WTC11 (cell line): ENCODE measurements at regions not wholly inside any gene's neighbourhood (a gene's known extent, or its start where the extent isn't known, plus 50 kb on each side); places are given as distances from the start of the nearest gene placed in this dataset.

Source experiments
- ATAC-seq: fragments of 200-7000 bp; cut with Tn5 transposase; 2 replicates; pipeline ENCODE4 v1.10.0; 2021; ENCODE audit warnings: mild to moderate bottlenecking, moderate library complexity
- CTCF ChIA-PET: fragments of 300-600 bp; sonication (Branson Sonifier 250); formaldehyde crosslinking; loops from one replicate; lab custom pipeline; 2021; ENCODE audit warnings: antibody characterized with exemption; lab: Charles Lee
- POLR2A ChIA-PET: fragments of 350-600 bp; sonication (Branson Sonifier 250); formaldehyde crosslinking; loops from one replicate; lab custom pipeline; 2021; ENCODE audit warnings: antibody characterized with exemption; lab: Charles Lee
- DNase-seq: peaks from one replicate; pipeline ENCODE4 v3.0.0; 2021; ENCODE audit warnings: low spot score
- H3K27ac Mint-ChIP-seq: 2 replicates; pipeline ENCODE4 v1.8.0; 2021; ENCODE audit warnings: mixed read lengths
- H3K27me3 Mint-ChIP-seq: 2 replicates; pipeline ENCODE4 v1.8.0; 2021; ENCODE audit warnings: low read depth, mild to moderate bottlenecking, moderate library complexity, mixed read lengths
- H3K36me3 Mint-ChIP-seq: 2 replicates; pipeline ENCODE4 v1.8.0; 2021; ENCODE audit warnings: mixed read lengths
- H3K4me1 Mint-ChIP-seq: 2 replicates; pipeline ENCODE4 v1.8.0; 2022; ENCODE audit warnings: mixed read lengths
- H3K4me3 Mint-ChIP-seq: 2 replicates; pipeline ENCODE4 v1.8.0; 2021; ENCODE audit warnings: mild to moderate bottlenecking, moderate library complexity, mixed read lengths
- H3K9me3 Mint-ChIP-seq: 2 replicates; pipeline ENCODE4 v1.8.0; 2021; ENCODE audit warnings: mixed read lengths
- AFF4 ChIP-seq: sonication (generic); formaldehyde crosslinking; IDR thresholded peaks from 2 replicates; pipeline ENCODE4 v1.8.1; 2023; ENCODE audit warnings: mild to moderate bottlenecking, missing genetic modification reagents, borderline replicate concordance
- CTCF ChIP-seq: fragments of 200-600 bp; IDR thresholded peaks from 2 replicates; pipeline ENCODE4 v1.8.0; 2022; ENCODE audit warnings: antibody characterized with exemption
- GABPB1 ChIP-seq: sonication (generic); formaldehyde crosslinking; IDR thresholded peaks from 2 replicates; pipeline ENCODE4 v1.8.1; 2023; ENCODE audit warnings: mild to moderate bottlenecking, missing genetic modification reagents
- KAT7 ChIP-seq: sonication (generic); formaldehyde crosslinking; IDR thresholded peaks from 2 replicates; pipeline ENCODE4 v1.8.1; 2023; ENCODE audit warnings: missing genetic modification reagents, mild to moderate bottlenecking, borderline replicate concordance
- MXD4 ChIP-seq: fragments of 250-450 bp; sonication (Bioruptor Pico); IDR thresholded peaks from 2 replicates; pipeline ENCODE4 v1.8.0; 2021; ENCODE audit warnings: mild to moderate bottlenecking, moderate library complexity, borderline replicate concordance
- NR3C1 ChIP-seq: sonication (generic); formaldehyde crosslinking; conservative IDR thresholded peaks from 2 replicates; pipeline ENCODE4 v1.8.1; 2023; ENCODE audit warnings: low read depth, mild to moderate bottlenecking, missing genetic modification reagents
- OVOL2 ChIP-seq: fragments of 250-450 bp; sonication (Bioruptor Pico); IDR thresholded peaks from 2 replicates; pipeline ENCODE4 v1.9.0; 2021; ENCODE audit warnings: mild to moderate bottlenecking, borderline replicate concordance
- SOX15 ChIP-seq: fragments of 250-450 bp; sonication (Bioruptor Pico); IDR thresholded peaks from 2 replicates; pipeline ENCODE4 v1.9.0; 2021; ENCODE audit warnings: mild to moderate bottlenecking
- STAT6 ChIP-seq: sonication (generic); formaldehyde crosslinking; conservative IDR thresholded peaks from 2 replicates; pipeline ENCODE4 v1.8.1; 2023; ENCODE audit warnings: mild to moderate bottlenecking, low read depth, missing genetic modification reagents, moderate library complexity
- TEAD1 ChIP-seq: sonication (generic); formaldehyde crosslinking; IDR thresholded peaks from 2 replicates; pipeline ENCODE4 v1.8.0; 2022; ENCODE audit warnings: mild to moderate bottlenecking, missing genetic modification reagents
- ZNF219 ChIP-seq: sonication (generic); formaldehyde crosslinking; IDR thresholded peaks from 2 replicates; pipeline ENCODE4 v1.8.0; 2023; ENCODE audit warnings: missing genetic modification reagents, mild to moderate bottlenecking, borderline replicate concordance
- ZNF396 ChIP-seq: fragments of 250-450 bp; sonication (Bioruptor Pico); IDR thresholded peaks from 2 replicates; pipeline ENCODE4 v1.8.0; 2021; ENCODE audit warnings: mild to moderate bottlenecking, moderate library complexity, borderline replicate concordance
- TF ChIP-seq, protein P1 (sequence below): sonication (generic); formaldehyde crosslinking; IDR thresholded peaks from 2 replicates; pipeline ENCODE4 v1.8.0; 2022; ENCODE audit warnings: missing genetic modification reagents
- TF ChIP-seq, protein P2 (sequence below): sonication (generic); formaldehyde crosslinking; IDR thresholded peaks from 2 replicates; pipeline ENCODE4 v1.8.1; 2022; ENCODE audit warnings: low read depth, missing genetic modification reagents, borderline replicate concordance
- TF ChIP-seq, protein P3 (sequence below): fragments of 250-450 bp; sonication (Bioruptor Pico); IDR thresholded peaks from 2 replicates; pipeline ENCODE4 v1.9.0; 2021; ENCODE audit warnings: mild to moderate bottlenecking
- TF ChIP-seq, protein P4 (sequence below): sonication (generic); formaldehyde crosslinking; IDR thresholded peaks from 2 replicates; pipeline ENCODE4 v1.8.1; 2023; ENCODE audit warnings: mild to moderate bottlenecking, missing genetic modification reagents
- TF ChIP-seq, protein P5 (sequence below): sonication (generic); formaldehyde crosslinking; IDR thresholded peaks from 2 replicates; pipeline ENCODE4 v1.8.0; 2023; ENCODE audit warnings: missing genetic modification reagents

- TF ChIP-seq, protein P1, sequence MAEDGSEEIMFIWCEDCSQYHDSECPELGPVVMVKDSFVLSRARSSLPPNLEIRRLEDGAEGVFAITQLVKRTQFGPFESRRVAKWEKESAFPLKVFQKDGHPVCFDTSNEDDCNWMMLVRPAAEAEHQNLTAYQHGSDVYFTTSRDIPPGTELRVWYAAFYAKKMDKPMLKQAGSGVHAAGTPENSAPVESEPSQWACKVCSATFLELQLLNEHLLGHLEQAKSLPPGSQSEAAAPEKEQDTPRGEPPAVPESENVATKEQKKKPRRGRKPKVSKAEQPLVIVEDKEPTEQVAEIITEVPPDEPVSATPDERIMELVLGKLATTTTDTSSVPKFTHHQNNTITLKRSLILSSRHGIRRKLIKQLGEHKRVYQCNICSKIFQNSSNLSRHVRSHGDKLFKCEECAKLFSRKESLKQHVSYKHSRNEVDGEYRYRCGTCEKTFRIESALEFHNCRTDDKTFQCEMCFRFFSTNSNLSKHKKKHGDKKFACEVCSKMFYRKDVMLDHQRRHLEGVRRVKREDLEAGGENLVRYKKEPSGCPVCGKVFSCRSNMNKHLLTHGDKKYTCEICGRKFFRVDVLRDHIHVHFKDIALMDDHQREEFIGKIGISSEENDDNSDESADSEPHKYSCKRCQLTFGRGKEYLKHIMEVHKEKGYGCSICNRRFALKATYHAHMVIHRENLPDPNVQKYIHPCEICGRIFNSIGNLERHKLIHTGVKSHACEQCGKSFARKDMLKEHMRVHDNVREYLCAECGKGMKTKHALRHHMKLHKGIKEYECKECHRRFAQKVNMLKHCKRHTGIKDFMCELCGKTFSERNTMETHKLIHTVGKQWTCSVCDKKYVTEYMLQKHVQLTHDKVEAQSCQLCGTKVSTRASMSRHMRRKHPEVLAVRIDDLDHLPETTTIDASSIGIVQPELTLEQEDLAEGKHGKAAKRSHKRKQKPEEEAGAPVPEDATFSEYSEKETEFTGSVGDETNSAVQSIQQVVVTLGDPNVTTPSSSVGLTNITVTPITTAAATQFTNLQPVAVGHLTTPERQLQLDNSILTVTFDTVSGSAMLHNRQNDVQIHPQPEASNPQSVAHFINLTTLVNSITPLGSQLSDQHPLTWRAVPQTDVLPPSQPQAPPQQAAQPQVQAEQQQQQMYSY (CRISPR knock-in tag): no peak
- TF ChIP-seq ZNF396 (CRISPR knock-in tag) (no peak), MXD4 (CRISPR knock-in tag) (no peak)
- TF ChIP-seq, protein P2, sequence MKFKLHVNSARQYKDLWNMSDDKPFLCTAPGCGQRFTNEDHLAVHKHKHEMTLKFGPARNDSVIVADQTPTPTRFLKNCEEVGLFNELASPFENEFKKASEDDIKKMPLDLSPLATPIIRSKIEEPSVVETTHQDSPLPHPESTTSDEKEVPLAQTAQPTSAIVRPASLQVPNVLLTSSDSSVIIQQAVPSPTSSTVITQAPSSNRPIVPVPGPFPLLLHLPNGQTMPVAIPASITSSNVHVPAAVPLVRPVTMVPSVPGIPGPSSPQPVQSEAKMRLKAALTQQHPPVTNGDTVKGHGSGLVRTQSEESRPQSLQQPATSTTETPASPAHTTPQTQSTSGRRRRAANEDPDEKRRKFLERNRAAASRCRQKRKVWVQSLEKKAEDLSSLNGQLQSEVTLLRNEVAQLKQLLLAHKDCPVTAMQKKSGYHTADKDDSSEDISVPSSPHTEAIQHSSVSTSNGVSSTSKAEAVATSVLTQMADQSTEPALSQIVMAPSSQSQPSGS (CRISPR knock-in tag): no peak
- TF ChIP-seq, all 79 proteins: peak for 0
Observed at GRCh38 chr6:140101818-140102217, 727.4 kb upstream of the CITED2 start (continued).

- Mint-ChIP-seq H3K36me3 (no peaks in the 10 kb centered on the region), H3K27ac (no peak overlapping the region), H3K27me3 (no peaks in the 10 kb centered on the region), H3K4me3 (no peak overlapping the region), H3K9me3 (no peaks in the 10 kb centered on the region), H3K4me1 (peaks cover 12% of the 10 kb centered on the region)
- DNase-seq (no peak), ATAC-seq (no peak)
- ChIA-PET POLR2A (no interaction called here), CTCF (no interaction called here)
- TF ChIP-seq NR3C1 (CRISPR knock-in tag): no peak
- no peak for TF ChIP-seq CTCF
- no peak for TF ChIP-seq GABPB1
- no peak for TF ChIP-seq OVOL2 (CRISPR knock-in tag)
- TF ChIP-seq, protein P3, sequence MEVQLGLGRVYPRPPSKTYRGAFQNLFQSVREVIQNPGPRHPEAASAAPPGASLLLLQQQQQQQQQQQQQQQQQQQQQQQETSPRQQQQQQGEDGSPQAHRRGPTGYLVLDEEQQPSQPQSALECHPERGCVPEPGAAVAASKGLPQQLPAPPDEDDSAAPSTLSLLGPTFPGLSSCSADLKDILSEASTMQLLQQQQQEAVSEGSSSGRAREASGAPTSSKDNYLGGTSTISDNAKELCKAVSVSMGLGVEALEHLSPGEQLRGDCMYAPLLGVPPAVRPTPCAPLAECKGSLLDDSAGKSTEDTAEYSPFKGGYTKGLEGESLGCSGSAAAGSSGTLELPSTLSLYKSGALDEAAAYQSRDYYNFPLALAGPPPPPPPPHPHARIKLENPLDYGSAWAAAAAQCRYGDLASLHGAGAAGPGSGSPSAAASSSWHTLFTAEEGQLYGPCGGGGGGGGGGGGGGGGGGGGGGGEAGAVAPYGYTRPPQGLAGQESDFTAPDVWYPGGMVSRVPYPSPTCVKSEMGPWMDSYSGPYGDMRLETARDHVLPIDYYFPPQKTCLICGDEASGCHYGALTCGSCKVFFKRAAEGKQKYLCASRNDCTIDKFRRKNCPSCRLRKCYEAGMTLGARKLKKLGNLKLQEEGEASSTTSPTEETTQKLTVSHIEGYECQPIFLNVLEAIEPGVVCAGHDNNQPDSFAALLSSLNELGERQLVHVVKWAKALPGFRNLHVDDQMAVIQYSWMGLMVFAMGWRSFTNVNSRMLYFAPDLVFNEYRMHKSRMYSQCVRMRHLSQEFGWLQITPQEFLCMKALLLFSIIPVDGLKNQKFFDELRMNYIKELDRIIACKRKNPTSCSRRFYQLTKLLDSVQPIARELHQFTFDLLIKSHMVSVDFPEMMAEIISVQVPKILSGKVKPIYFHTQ (CRISPR knock-in tag): no peak
- no peak for TF ChIP-seq STAT6 (CRISPR knock-in tag)
- TF ChIP-seq, protein P4, sequence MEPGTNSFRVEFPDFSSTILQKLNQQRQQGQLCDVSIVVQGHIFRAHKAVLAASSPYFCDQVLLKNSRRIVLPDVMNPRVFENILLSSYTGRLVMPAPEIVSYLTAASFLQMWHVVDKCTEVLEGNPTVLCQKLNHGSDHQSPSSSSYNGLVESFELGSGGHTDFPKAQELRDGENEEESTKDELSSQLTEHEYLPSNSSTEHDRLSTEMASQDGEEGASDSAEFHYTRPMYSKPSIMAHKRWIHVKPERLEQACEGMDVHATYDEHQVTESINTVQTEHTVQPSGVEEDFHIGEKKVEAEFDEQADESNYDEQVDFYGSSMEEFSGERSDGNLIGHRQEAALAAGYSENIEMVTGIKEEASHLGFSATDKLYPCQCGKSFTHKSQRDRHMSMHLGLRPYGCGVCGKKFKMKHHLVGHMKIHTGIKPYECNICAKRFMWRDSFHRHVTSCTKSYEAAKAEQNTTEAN: no peak
- TF ChIP-seq AFF4: no peak
- TF ChIP-seq TEAD1 (CRISPR knock-in tag): no peak
- TF ChIP-seq SOX15: no peak
- TF ChIP-seq KAT7 (CRISPR knock-in tag): no peak
- TF ChIP-seq, protein P5, sequence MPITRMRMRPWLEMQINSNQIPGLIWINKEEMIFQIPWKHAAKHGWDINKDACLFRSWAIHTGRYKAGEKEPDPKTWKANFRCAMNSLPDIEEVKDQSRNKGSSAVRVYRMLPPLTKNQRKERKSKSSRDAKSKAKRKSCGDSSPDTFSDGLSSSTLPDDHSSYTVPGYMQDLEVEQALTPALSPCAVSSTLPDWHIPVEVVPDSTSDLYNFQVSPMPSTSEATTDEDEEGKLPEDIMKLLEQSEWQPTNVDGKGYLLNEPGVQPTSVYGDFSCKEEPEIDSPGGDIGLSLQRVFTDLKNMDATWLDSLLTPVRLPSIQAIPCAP (CRISPR knock-in tag): no peak
- TF ChIP-seq ZNF219 (CRISPR knock-in tag): no peak
Observed at GRCh38 chr6:140101367-140101766, 726.9 kb upstream of the CITED2 start.
